GM21515 (cell line): ENCODE measurements at regions not wholly inside any gene's neighbourhood (a gene's known extent, or its start where the extent isn't known, plus 50 kb on each side); places are given as distances from the start of the nearest gene placed in this dataset.

Experiments used
- ATAC-seq: cut with Tn5 transposase; IDR thresholded peaks from one replicate; pipeline ENCODE4 v1.9.1; 2021; ENCODE audit not compliant: unreplicated experiment

GRCh38 chr13:40460116-40460515 is 206.3 kb downstream of the FOXO1 start:
- ATAC-seq, result no peak

GRCh38 chr13:40464337-40465014 is 202.0 kb downstream of the FOXO1 start:
- no peak for ATAC-seq

- no peak for ATAC-seq
Measured at GRCh38 chr13:40465015-40465390, 201.4 kb downstream of the FOXO1 start.

GRCh38 chr13:40466272-40466671 is 200.2 kb downstream of the FOXO1 start:
- ATAC-seq, result no peak

- ATAC-seq, result no peak
Measured at GRCh38 chr13:40468227-40468838, 198.1 kb downstream of the FOXO1 start.

- ATAC-seq, result no peak
Measured at GRCh38 chr13:40469581-40470310, 196.7 kb downstream of the FOXO1 start.

GRCh38 chr13:40470660-40471059 is 195.8 kb downstream of the FOXO1 start:
- ATAC-seq, result no peak

- no peak for ATAC-seq
Measured at GRCh38 chr13:40471076-40471475, 195.4 kb downstream of the FOXO1 start.

GRCh38 chr13:40471911-40472310 is 194.5 kb downstream of the FOXO1 start:
- ATAC-seq, result no peak

GRCh38 chr13:40472427-40473220 is 193.8 kb downstream of the FOXO1 start:
- ATAC-seq, result no peak

GRCh38 chr13:40475617-40476016 is 190.8 kb downstream of the FOXO1 start:
- ATAC-seq, result no peak

GRCh38 chr13:40476175-40476958 is 190.1 kb downstream of the FOXO1 start:
- ATAC-seq, result no peak

- no peak for ATAC-seq
Measured at GRCh38 chr13:40477623-40478608, 188.5 kb downstream of the FOXO1 start.

- ATAC-seq, result no peak
Measured at GRCh38 chr13:40478775-40479174, 187.7 kb downstream of the FOXO1 start.

GRCh38 chr13:40479196-40479845 is 187.1 kb downstream of the FOXO1 start:
- ATAC-seq, result no peak

GRCh38 chr13:40480012-40480914 is 186.2 kb downstream of the FOXO1 start:
- ATAC-seq, result no peak

- no peak for ATAC-seq
Measured at GRCh38 chr13:40480915-40481516, 185.4 kb downstream of the FOXO1 start.

GRCh38 chr13:40483601-40484000 is 182.8 kb downstream of the FOXO1 start:
- no peak for ATAC-seq
